IPS-15b (cell line): ENCODE measurements at regions not wholly inside any gene's neighbourhood (a gene's known extent, or its start where the extent isn't known, plus 50 kb on each side); places are given as distances from the start of the nearest gene placed in this dataset.

Experiments
- H3K27me3 ChIP-seq: one replicate; pipeline ENCODE4 v1.6.1; 2013; ENCODE audit warnings: low read length; ENCODE audit not compliant: control insufficient read depth, insufficient read depth
- H3K36me3 ChIP-seq: one replicate; pipeline ENCODE4 v1.6.1; 2013; ENCODE audit warnings: low read length; ENCODE audit not compliant: control insufficient read depth, insufficient read depth
- H3K4me1 ChIP-seq: one replicate; pipeline ENCODE4 v1.6.1; 2013; ENCODE audit warnings: mild to moderate bottlenecking, low read length; ENCODE audit not compliant: control insufficient read depth, insufficient read depth
- H3K4me3 ChIP-seq: one replicate; pipeline ENCODE4 v1.5.1; 2013; ENCODE audit warnings: low read depth, low read length
- H3K9ac ChIP-seq: one replicate; pipeline ENCODE4 v1.6.1; 2013; ENCODE audit warnings: low read depth, mild to moderate bottlenecking, low read length
- H3K9me3 ChIP-seq: one replicate; pipeline ENCODE4 v1.6.1; 2013; ENCODE audit warnings: mild to moderate bottlenecking, low read length; ENCODE audit not compliant: control insufficient read depth, insufficient read depth

DNA sequence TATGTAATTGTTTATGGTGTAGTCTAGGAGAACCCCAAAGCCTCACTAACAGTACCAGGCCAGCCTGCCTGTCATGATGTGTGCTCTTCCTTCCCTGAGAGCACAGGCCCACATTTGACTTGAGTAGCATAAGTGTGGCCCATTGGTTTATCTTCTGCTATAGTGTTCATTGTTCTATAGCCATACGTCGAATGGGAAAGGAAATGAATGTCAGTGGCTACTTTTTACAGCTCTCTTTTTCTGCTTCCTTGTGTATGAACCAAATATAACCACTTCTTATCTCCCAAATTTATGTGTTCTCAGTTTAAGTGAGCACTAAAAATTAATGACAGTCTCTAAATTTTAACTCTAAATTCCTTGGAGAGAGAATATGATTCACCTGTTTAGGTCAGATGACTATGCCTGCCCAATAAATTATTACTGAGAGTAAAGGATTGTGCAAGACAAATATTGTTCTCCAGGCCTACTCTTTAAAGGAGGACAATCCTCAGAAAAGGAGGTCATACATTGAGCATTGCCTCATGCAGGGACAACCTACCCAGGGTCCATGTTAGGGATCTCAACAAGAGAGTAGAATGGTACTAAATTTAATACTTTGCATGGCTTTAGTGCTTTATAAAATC, 222.9 kb upstream of the ARHGAP20 start:
- no peak overlapping the region for H3K9ac ChIP-seq
- H3K4me1 ChIP-seq, result no peaks in the 10 kb centered on the region
- H3K9me3 ChIP-seq, result no peaks in the 10 kb centered on the region
- no peak overlapping the region for H3K4me3 ChIP-seq
- H3K36me3 ChIP-seq, result no peaks in the 10 kb centered on the region
- no peaks in the 10 kb centered on the region for H3K27me3 ChIP-seq

DNA sequence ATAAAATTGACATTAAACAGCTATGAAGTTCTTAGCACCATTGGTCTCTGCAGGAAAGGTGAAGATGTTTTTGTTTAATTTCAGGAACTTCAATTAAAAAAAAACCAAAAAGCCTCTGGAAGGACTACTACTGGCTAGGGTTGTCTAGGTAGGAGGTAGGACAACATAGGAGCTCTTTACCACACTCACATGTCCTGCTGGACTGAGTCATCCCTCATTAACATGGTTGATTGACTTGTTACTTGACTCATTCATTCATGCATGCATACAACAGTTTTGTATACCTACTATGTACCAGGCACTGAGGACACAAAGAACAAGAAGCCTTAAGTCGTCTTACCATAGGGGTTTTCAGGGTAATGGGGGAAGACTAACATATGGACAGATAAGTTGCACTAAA, 216.9 kb upstream of the ARHGAP20 start:
- H3K4me1 ChIP-seq, result no peaks in the 10 kb centered on the region
- H3K9ac ChIP-seq, result no peak overlapping the region
- H3K9me3 ChIP-seq, result no peaks in the 10 kb centered on the region
- no peak overlapping the region for H3K4me3 ChIP-seq
- no peaks in the 10 kb centered on the region for H3K36me3 ChIP-seq
- no peaks in the 10 kb centered on the region for H3K27me3 ChIP-seq

- no peaks in the 10 kb centered on the region for H3K9me3 ChIP-seq
- H3K36me3 ChIP-seq, result no peaks in the 10 kb centered on the region
- H3K4me1 ChIP-seq, result no peaks in the 10 kb centered on the region
- no peak overlapping the region for H3K9ac ChIP-seq
- no peak overlapping the region for H3K4me3 ChIP-seq
- H3K27me3 ChIP-seq, result no peaks in the 10 kb centered on the region
These were observed 216.2 kb upstream of the ARHGAP20 start for GRCh38 chr11:110928391-110928790.

DNA sequence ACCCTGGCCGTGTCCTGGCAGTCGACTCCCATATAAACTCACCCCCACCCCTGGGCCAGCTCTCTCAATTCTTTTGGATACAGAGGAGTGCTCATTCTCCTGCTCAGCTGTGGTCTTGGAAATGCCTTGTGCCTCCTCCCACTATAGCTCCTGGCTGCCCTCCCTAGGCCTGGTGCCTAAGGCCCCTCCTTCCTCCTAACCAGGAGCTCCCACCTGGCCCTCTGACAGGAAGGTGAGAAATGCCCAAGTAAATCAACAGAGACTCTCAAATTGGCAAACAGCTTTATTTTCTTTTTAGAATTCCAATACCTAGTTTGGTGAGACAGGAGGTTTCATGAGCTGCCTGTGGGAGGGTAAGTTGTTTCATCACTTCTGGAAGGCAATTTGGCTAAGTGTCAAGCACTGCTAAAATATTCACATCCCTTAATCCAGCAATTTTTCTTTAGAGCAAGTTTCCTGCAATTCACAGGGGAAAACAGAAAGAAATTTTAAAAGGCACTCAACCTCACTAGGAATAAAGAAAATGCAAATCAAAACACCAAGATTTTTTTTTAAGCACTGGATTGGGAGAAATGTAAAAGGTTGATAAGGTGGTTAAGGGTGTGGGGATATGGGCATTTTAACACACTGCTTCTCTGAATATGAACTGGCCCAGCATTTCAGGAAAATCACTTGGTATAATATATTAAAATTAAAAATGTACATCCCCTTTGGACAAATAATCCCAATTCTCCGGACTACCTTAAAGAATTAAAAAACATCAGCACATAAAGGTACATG, 209.7 kb upstream of the ARHGAP20 start:
- no peak overlapping the region for H3K9ac ChIP-seq
- no peak overlapping the region for H3K4me3 ChIP-seq
- H3K9me3 ChIP-seq, result no peaks in the 10 kb centered on the region
- H3K36me3 ChIP-seq, result no peaks in the 10 kb centered on the region
- H3K27me3 ChIP-seq, result no peaks in the 10 kb centered on the region
- H3K4me1 ChIP-seq, result no peaks in the 10 kb centered on the region

- H3K4me3 ChIP-seq, result no peak overlapping the region
- H3K27me3 ChIP-seq, result no peaks in the 10 kb centered on the region
- H3K9ac ChIP-seq, result no peak overlapping the region
- H3K4me1 ChIP-seq, result no peaks in the 10 kb centered on the region
- H3K9me3 ChIP-seq, result no peaks in the 10 kb centered on the region
- H3K36me3 ChIP-seq, result no peaks in the 10 kb centered on the region
These were observed 207.1 kb upstream of the ARHGAP20 start for GRCh38 chr11:110919241-110919922.

DNA sequence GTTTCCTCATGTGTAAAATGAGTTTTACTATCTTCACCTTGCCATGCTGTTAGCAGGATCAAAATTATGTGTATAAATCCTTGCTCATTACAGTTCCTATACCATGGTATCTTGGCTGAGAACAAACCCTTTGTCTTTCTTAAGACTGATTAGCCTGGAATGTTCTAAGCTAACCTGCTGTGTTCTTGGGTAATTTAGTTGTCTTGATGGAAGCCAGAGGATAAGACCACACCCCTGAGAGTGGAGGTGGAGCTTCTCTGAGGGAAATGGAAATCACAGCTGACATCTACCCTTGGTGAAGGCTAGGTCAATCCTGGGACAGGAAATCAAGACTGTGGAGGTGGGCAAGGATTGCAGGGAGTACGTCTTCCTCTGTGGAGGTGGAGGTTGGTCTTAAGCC, 206.1 kb upstream of the ARHGAP20 start:
- H3K4me1 ChIP-seq, result no peaks in the 10 kb centered on the region
- no peaks in the 10 kb centered on the region for H3K9me3 ChIP-seq
- no peaks in the 10 kb centered on the region for H3K36me3 ChIP-seq
- no peak overlapping the region for H3K4me3 ChIP-seq
- no peaks in the 10 kb centered on the region for H3K27me3 ChIP-seq
- no peak overlapping the region for H3K9ac ChIP-seq

GRCh38 chr11:110912437-110912836, 200.2 kb upstream of the ARHGAP20 start:
- Histone ChIP-seq H3K4me1 (no peaks in the 10 kb centered on the region), H3K27me3 (no peaks in the 10 kb centered on the region), H3K36me3 (no peaks in the 10 kb centered on the region), H3K4me3 (no peak overlapping the region), H3K9me3 (no peaks in the 10 kb centered on the region), H3K9ac (no peak overlapping the region)

DNA sequence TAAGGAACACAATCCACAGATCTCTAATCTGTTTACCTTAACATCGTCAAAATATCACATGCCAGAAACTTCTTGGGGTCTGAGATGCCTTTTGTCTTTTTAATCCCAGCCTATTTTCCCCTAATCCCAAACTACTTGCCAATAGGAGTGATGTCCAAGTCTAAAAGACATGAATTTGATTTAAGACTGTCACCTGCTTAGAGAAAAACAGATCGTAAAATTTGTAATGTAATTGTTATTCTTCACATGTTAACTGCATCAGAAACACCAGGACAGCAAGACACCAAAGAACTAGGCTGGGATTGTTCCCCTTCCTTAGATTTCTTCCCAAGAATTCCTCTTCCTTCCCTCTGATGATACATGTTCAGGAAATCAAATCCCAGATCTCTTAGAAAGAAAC, 198.1 kb upstream of the ARHGAP20 start:
- Histone ChIP-seq H3K27me3 (no peaks in the 10 kb centered on the region), H3K4me1 (no peaks in the 10 kb centered on the region), H3K9me3 (no peaks in the 10 kb centered on the region)

GRCh38 chr11:110909336-110909735, 197.1 kb upstream of the ARHGAP20 start:
- no peaks in the 10 kb centered on the region for H3K27me3 ChIP-seq
- no peaks in the 10 kb centered on the region for H3K9me3 ChIP-seq
- no peak overlapping the region for H3K4me3 ChIP-seq
- no peaks in the 10 kb centered on the region for H3K4me1 ChIP-seq
- no peak overlapping the region for H3K9ac ChIP-seq
- H3K36me3 ChIP-seq, result no peaks in the 10 kb centered on the region

More for the DNA sequence above, 198.1 kb upstream of the ARHGAP20 start:
- Histone ChIP-seq H3K36me3 (no peaks in the 10 kb centered on the region), H3K4me3 (no peak overlapping the region), H3K9ac (no peak overlapping the region)

- no peak overlapping the region for H3K9ac ChIP-seq
- H3K36me3 ChIP-seq, result no peaks in the 10 kb centered on the region
- H3K4me1 ChIP-seq, result no peaks in the 10 kb centered on the region
- H3K9me3 ChIP-seq, result no peaks in the 10 kb centered on the region
- no peak overlapping the region for H3K4me3 ChIP-seq
- H3K27me3 ChIP-seq, result no peaks in the 10 kb centered on the region
These were observed 196.3 kb upstream of the ARHGAP20 start for GRCh38 chr11:110908401-110909105.

DNA sequence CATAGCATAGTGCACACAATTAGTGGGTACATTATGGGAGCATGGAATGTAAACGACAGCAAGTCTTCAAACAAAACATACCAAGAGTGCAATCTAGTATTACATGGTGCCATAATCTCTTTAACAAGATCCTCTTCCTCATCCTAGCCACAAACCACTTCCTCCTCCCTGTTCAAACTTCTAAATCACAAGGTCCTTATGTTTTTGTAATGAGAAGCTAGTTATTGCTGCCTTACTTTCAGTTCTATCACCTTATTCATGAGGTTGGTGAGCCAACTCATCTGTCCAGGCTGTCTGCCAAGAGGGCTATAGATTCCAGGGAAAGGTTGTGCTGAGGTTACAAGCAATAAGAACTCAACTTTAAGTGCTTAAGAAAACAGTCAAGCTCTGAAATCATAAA, 195.4 kb upstream of the ARHGAP20 start:
- H3K27me3 ChIP-seq, result no peaks in the 10 kb centered on the region
- H3K9ac ChIP-seq, result no peak overlapping the region
- no peaks in the 10 kb centered on the region for H3K4me1 ChIP-seq
- no peak overlapping the region for H3K4me3 ChIP-seq
- H3K36me3 ChIP-seq, result no peaks in the 10 kb centered on the region
- H3K9me3 ChIP-seq, result no peaks in the 10 kb centered on the region
